ENCODE measurements at regions not wholly inside any gene's neighbourhood (a gene's known extent, or its start where the extent isn't known, plus 50 kb on each side); places are given as distances from the start of the nearest gene placed in this dataset.

DNA sequence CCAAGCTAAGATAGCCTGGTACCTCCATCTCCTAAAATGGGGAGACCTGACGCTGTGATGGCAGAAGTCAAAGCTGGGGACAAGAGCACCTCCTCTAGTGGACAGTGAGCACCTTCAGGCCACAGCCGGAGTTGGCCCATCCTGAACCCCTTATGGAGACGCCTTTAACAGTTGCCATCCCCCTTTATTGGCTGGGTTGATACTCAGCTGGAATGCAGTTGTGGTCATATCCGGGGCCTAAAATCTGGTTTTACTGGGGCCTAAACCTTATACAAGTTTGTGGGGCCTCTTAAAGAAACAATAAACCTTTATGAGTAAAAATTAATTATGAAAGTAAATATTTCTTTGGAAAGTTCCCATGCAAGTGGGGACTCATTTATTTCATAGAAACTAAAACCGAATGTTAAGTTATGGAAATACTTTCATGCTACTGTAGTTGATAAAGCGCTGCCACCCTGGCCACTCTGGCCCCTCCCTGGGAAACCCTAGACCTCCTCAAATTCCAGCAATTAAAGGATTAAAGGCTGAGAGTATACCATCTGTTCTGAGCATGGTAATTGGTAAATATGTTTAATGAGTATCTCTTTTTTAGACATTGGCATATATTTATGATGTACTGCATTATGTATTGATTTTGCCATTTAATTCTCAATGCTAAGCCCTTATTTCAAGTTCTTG is 95.1 kb upstream of the SASH1 start:
- no peak for TF ChIP-seq EP300 (IDR thresholded peaks at IDR 0.05; ENCODE audit: borderline replicate concordance in 1 of 2, low read depth in 2 of 2, low read length in 2 of 2)
- no peak for TF ChIP-seq POLR2A (IDR thresholded peaks at IDR 0.05; ENCODE audit: control extremely low read depth in 1 of 2, low read depth in 2 of 2, low read length in 2 of 2)
- TF ChIP-seq USF2 (IDR thresholded peaks at IDR 0.05; ENCODE audit: low read length) = no peak
- no peak for TF ChIP-seq MAX (IDR thresholded peaks at IDR 0.05)

All from H1 (cell line).